ENCODE measurements at regions not wholly inside any gene's neighbourhood (a gene's known extent, or its start where the extent isn't known, plus 50 kb on each side); places are given as distances from the start of the nearest gene placed in this dataset.

GRCh38 chrX:142576615-142577014 lies 371.5 kb upstream of the MAGEC2 start:
- no peak overlapping the region for H3K4me3 ChIP-seq (ENCODE audit: low read depth, poor library complexity, severe bottlenecking)
- DNase-seq (ENCODE audit: low spot score in 2 of 2) = no peak
- intact Hi-C loops (cut with DNase I; ENCODE audit: low total_unique reads) = no loop called here
- 56 to 70% methylated on average over 3 of the region's 3 CpGs for WGBS, 2 donors
- no peak for TF ChIP-seq CTCF (IDR thresholded peaks at IDR 0.05)
- TF ChIP-seq POLR2A (IDR thresholded peaks at IDR 0.05) = no peak

- no peak for DNase-seq (ENCODE audit: low spot score in 2 of 2)
- no peak overlapping the region for H3K4me3 ChIP-seq (ENCODE audit: low read depth, poor library complexity, severe bottlenecking)
- TF ChIP-seq CTCF (IDR thresholded peaks at IDR 0.05) (no peak), POLR2A (IDR thresholded peaks at IDR 0.05) (no peak)
- intact Hi-C loops (cut with DNase I; ENCODE audit: low total_unique reads) = no loop called here
- WGBS, 2 donors = 51 to 65% methylated on average over 3 of the region's 3 CpGs
Measured at GRCh38 chrX:142549923-142550322, 344.8 kb upstream of the MAGEC2 start.

GRCh38 chrX:142505839-142506238 lies 300.7 kb upstream of the MAGEC2 start:
- TF ChIP-seq CTCF (IDR thresholded peaks at IDR 0.05) (no peak), POLR2A (IDR thresholded peaks at IDR 0.05) (no peak)
- no peak for DNase-seq (ENCODE audit: low spot score in 2 of 2)
- WGBS, 2 donors = 51 to 82% methylated on average over 3 of the region's 3 CpGs
- H3K4me3 ChIP-seq (ENCODE audit: low read depth, poor library complexity, severe bottlenecking) = no peak overlapping the region
- intact Hi-C loops (cut with DNase I; ENCODE audit: low total_unique reads) = no loop called here

GRCh38 chrX:142503967-142504643 lies 299.0 kb upstream of the MAGEC2 start:
- WGBS, 2 donors = 61 to 62% methylated on average over 5 of the region's 5 CpGs
- DNase-seq (ENCODE audit: low spot score in 2 of 2) = no peak
- TF ChIP-seq POLR2A (IDR thresholded peaks at IDR 0.05) (no peak), CTCF (IDR thresholded peaks at IDR 0.05) (no peak)
- H3K4me3 ChIP-seq (ENCODE audit: low read depth, poor library complexity, severe bottlenecking) = no peak overlapping the region
- intact Hi-C loops (cut with DNase I; ENCODE audit: low total_unique reads) = no loop called here

GRCh38 chrX:142502441-142502840 lies 297.4 kb upstream of the MAGEC2 start:
- H3K4me3 ChIP-seq (ENCODE audit: low read depth, poor library complexity, severe bottlenecking) = no peak overlapping the region
- TF ChIP-seq CTCF (IDR thresholded peaks at IDR 0.05) = no peak
- TF ChIP-seq POLR2A (IDR thresholded peaks at IDR 0.05) = no peak
- intact Hi-C loops (cut with DNase I; ENCODE audit: low total_unique reads) = no loop called here
- 23 to 44% methylated on average over 2 of the region's 2 CpGs for WGBS, 2 donors
- no peak for DNase-seq (ENCODE audit: low spot score in 2 of 2)

GRCh38 chrX:142499992-142500391 lies 294.9 kb upstream of the MAGEC2 start:
- DNase-seq (ENCODE audit: low spot score in 2 of 2) = no peak
- no peak for TF ChIP-seq POLR2A (IDR thresholded peaks at IDR 0.05)
- TF ChIP-seq CTCF (IDR thresholded peaks at IDR 0.05) = no peak
- no peak overlapping the region for H3K4me3 ChIP-seq (ENCODE audit: low read depth, poor library complexity, severe bottlenecking)
- intact Hi-C loops (cut with DNase I; ENCODE audit: low total_unique reads) = no loop called here
- 87 to 89% methylated on average over 3 of the region's 3 CpGs for WGBS, 2 donors

Data from lower leg skin (tissue), 4 donors.